ENCODE measurements at regions not wholly inside any gene's neighbourhood (a gene's known extent, or its start where the extent isn't known, plus 50 kb on each side); places are given as distances from the start of the nearest gene placed in this dataset.

GRCh38 chr7:35313575-35313974 is 59.7 kb upstream of the TBX20 start:
- TF ChIP-seq POLR2AphosphoS5 (IDR thresholded peaks at IDR 0.05) (no peak), CTCF (IDR thresholded peaks at IDR 0.05) (no peak), EP300 (IDR thresholded peaks at IDR 0.05; ENCODE audit: low read depth) (no peak), POLR2A (IDR thresholded peaks at IDR 0.05) (no peak)

More at GRCh38 chr7:35313575-35313974, 59.7 kb upstream of the TBX20 start:
- H3K4me1 ChIP-seq: no peaks in the 10 kb centered on the region
- in situ Hi-C loops (cut with MboI; ENCODE audit: low pct_ligation_motif_present in 1 of 4, low pct_unique_long_range_greater_than_20kb in 1 of 4, low sequenced_read_pairs in 3 of 4) (no loop called here), intact Hi-C loops (cut with DNase I; ENCODE audit: low total_unique reads) (no loop called here)
- WGBS, 2 donors (ENCODE audit: low coverage in 1 of 2): 0 to 33% methylated on average over 1 of the region's 1 CpG
- DNase-seq: no peak
- no peaks in the 10 kb centered on the region for H3K9me3 ChIP-seq
- H3K4me3 ChIP-seq: no peak overlapping the region
- H3K36me3 ChIP-seq: no peaks in the 10 kb centered on the region
- H3K27ac ChIP-seq: no peak overlapping the region
- H3K27me3 ChIP-seq: no peaks in the 10 kb centered on the region

All from transverse colon (tissue), 4 donors.